Activated CD8-positive, alpha-beta T cell treated with anti-CD3 and anti-CD28 coated beads for 36 hours (primary cell): ENCODE measurements at regions not wholly inside any gene's neighbourhood (a gene's known extent, or its start where the extent isn't known, plus 50 kb on each side); places are given as distances from the start of the nearest gene placed in this dataset.
"Not testable (repeated sequence)": the region's sequence is repeated elsewhere in the genome, so short reads cannot be mapped to it uniquely, and the experiment has no call there.

Source experiments
- ATAC-seq: fragments of 200-7000 bp; cut with Tn5 transposase; one replicate; pipeline ENCODE4 v1.10.0; 2021; ENCODE audit warnings: mild to moderate bottlenecking, moderate library complexity
- CTCF ChIA-PET: fragments of 350-600 bp; sonication (Branson Sonifier 250); formaldehyde crosslinking; loops from one replicate; lab custom pipeline; 2021; ENCODE audit warnings: antibody characterized with exemption; lab: Charles Lee
- POLR2A ChIA-PET: fragments of 350-600 bp; sonication (Branson Sonifier 250); formaldehyde crosslinking; loops from one replicate; lab custom pipeline; 2021; ENCODE audit warnings: antibody characterized with exemption; lab: Charles Lee
- DNase-seq: peaks from one replicate; pipeline ENCODE4 v3.0.0-alpha.2; 2020
- H3K27ac Mint-ChIP-seq: one replicate; pipeline ENCODE4 v1.8.0; 2021; ENCODE audit warnings: mild to moderate bottlenecking, mixed read lengths
- H3K27me3 Mint-ChIP-seq: one replicate; pipeline ENCODE4 v1.8.0; 2021; ENCODE audit warnings: mixed read lengths
- H3K36me3 Mint-ChIP-seq: one replicate; pipeline ENCODE4 v1.8.0; 2021; ENCODE audit warnings: low read depth, mixed read lengths
- H3K4me1 Mint-ChIP-seq: one replicate; pipeline ENCODE4 v1.8.0; 2021; ENCODE audit warnings: low read depth, mixed read lengths
- H3K4me3 Mint-ChIP-seq: one replicate; pipeline ENCODE4 v1.8.0; 2021; ENCODE audit warnings: mild to moderate bottlenecking, moderate library complexity, mixed read lengths
- H3K9me3 Mint-ChIP-seq: one replicate; pipeline ENCODE4 v1.8.0; 2021; ENCODE audit warnings: mixed read lengths
- CTCF ChIP-seq: fragments of 200-600 bp; IDR thresholded peaks from one replicate; pipeline ENCODE4 v1.8.0; 2022; ENCODE audit warnings: antibody characterized with exemption, mild to moderate bottlenecking
- intact Hi-C: fragments of 100-400 bp; cut with micrococcal nuclease; formaldehyde crosslinking; loops from one replicate; pipeline ENCODE4 v1.10.0; 2022

GRCh38 chr18:5704847-5705246 is 161.1 kb upstream of the EPB41L3 start:
- POLR2A ChIA-PET, result no interaction called here

GRCh38 chr18:5702016-5702415 is 158.2 kb upstream of the EPB41L3 start:
- ATAC-seq, DNase-seq, intact Hi-C loops, CTCF ChIA-PET, H3K27ac Mint-ChIP-seq, H3K36me3 Mint-ChIP-seq, H3K4me3 Mint-ChIP-seq, H3K27me3 Mint-ChIP-seq, H3K9me3 Mint-ChIP-seq, H3K4me1 Mint-ChIP-seq, POLR2A ChIA-PET: not testable (repeated sequence)

More at GRCh38 chr18:5704847-5705246, 161.1 kb upstream of the EPB41L3 start:
- ATAC-seq (no peak), DNase-seq (no peak)
- Mint-ChIP-seq H3K36me3 (no peaks in the 10 kb centered on the region), H3K27ac (no peak overlapping the region), H3K4me3 (no peak overlapping the region), H3K4me1 (no peaks in the 10 kb centered on the region), H3K27me3 (peaks cover 1% of the 10 kb centered on the region), H3K9me3 (no peaks in the 10 kb centered on the region)
- CTCF ChIA-PET, result no interaction called here
- TF ChIP-seq CTCF, result no peak
- intact Hi-C loops, result no loop called here

- no peak for ATAC-seq
- no peaks in the 10 kb centered on the region for H3K36me3 Mint-ChIP-seq
- POLR2A ChIA-PET, result no interaction called here
- CTCF ChIA-PET, result no interaction called here
- peaks cover 2% of the 10 kb centered on the region for H3K27me3 Mint-ChIP-seq
- intact Hi-C loops, result no loop called here
- H3K27ac Mint-ChIP-seq, result no peak overlapping the region
- H3K4me3 Mint-ChIP-seq, result no peak overlapping the region
- DNase-seq, result no peak
- peaks cover 4% of the 10 kb centered on the region for H3K9me3 Mint-ChIP-seq
- H3K4me1 Mint-ChIP-seq, result no peaks in the 10 kb centered on the region
- TF ChIP-seq CTCF, result no peak
These were observed 150.0 kb upstream of the EPB41L3 start for GRCh38 chr18:5693699-5694294.

- TF ChIP-seq CTCF, result no peak
- no peaks in the 10 kb centered on the region for H3K27me3 Mint-ChIP-seq
- no peaks in the 10 kb centered on the region for H3K9me3 Mint-ChIP-seq
- no peak overlapping the region for H3K4me3 Mint-ChIP-seq
- ChIA-PET CTCF (no interaction called here), POLR2A (no interaction called here)
- intact Hi-C loops, result no loop called here
- no peak for DNase-seq
- ATAC-seq, result no peak
- H3K36me3 Mint-ChIP-seq, result no peaks in the 10 kb centered on the region
- H3K27ac Mint-ChIP-seq, result no peak overlapping the region
- H3K4me1 Mint-ChIP-seq, result no peaks in the 10 kb centered on the region
These were observed 135.1 kb upstream of the EPB41L3 start for GRCh38 chr18:5678779-5679406.

- ATAC-seq, result no peak
- ChIA-PET CTCF (no interaction called here), POLR2A (interaction anchor here (0.6 kb wide), 1 partner anchor 48 kb away, joined by 3 read pairs; no protein-coding TSS in a partner anchor)
- Mint-ChIP-seq H3K27me3 (no peaks in the 10 kb centered on the region), H3K4me3 (no peak overlapping the region), H3K36me3 (no peaks in the 10 kb centered on the region), H3K27ac (no peak overlapping the region), H3K9me3 (no peaks in the 10 kb centered on the region), H3K4me1 (no peaks in the 10 kb centered on the region)
- no peak for TF ChIP-seq CTCF
- DNase-seq, result no peak
- intact Hi-C loops, result no loop called here
These were observed 134.5 kb upstream of the EPB41L3 start for GRCh38 chr18:5678278-5678677.
